PFSK-1 (cell line): ENCODE measurements at regions not wholly inside any gene's neighbourhood (a gene's known extent, or its start where the extent isn't known, plus 50 kb on each side); places are given as distances from the start of the nearest gene placed in this dataset.

Experiments used
- FOXP2 ChIP-seq: optimal IDR thresholded peaks from 2 replicates; pipeline ENCODE3; 2011; ENCODE audit warnings: borderline replicate concordance, control low read depth, inconsistent platforms; ENCODE audit not compliant: insufficient read depth; ENCODE audit errors: extremely low read length, extremely low read depth
- REST ChIP-seq, 2 experiments: IDR thresholded peaks; 2 replicates each; pipeline versions ENCODE4 v1.6.1 to v1.8.0; 2011 to 2012; ENCODE audit warnings: low read depth in 2 of 2, low read length in 2 of 2, control low read depth in 1 of 2, inconsistent platforms in 1 of 2, mild to moderate bottlenecking in 1 of 2, moderate library complexity in 1 of 2; ENCODE audit not compliant: insufficient read depth in 1 of 2

GRCh38 chr9:108086624-108087023 lies 597.1 kb upstream of the KLF4 start:
- no peak for TF ChIP-seq REST (IDR thresholded peaks at IDR 0.05; ENCODE audit: insufficient read depth in 1 of 2, low read depth in 2 of 2, low read length in 2 of 2)
- no peak for TF ChIP-seq FOXP2
